Activated B cell treated with CpG ODN at 0.5 μM for 24 hours (primary cell): ENCODE measurements at regions not wholly inside any gene's neighbourhood (a gene's known extent, or its start where the extent isn't known, plus 50 kb on each side); places are given as distances from the start of the nearest gene placed in this dataset.

Experiments used
- ATAC-seq: fragments of 200-7000 bp; cut with Tn5 transposase; one replicate; pipeline ENCODE4 v1.10.0; 2021; ENCODE audit warnings: low read depth, mild to moderate bottlenecking, moderate library complexity
- CTCF ChIA-PET: fragments of 350-600 bp; sonication (Branson Sonifier 250); formaldehyde crosslinking; loops from one replicate; lab custom pipeline; 2021; ENCODE audit warnings: antibody characterized with exemption; lab: Charles Lee
- POLR2A ChIA-PET: fragments of 350-600 bp; sonication (Branson Sonifier 250); formaldehyde crosslinking; loops from one replicate; lab custom pipeline; 2021; ENCODE audit warnings: antibody characterized with exemption; lab: Charles Lee
- DNase-seq: peaks from one replicate; pipeline ENCODE4 v3.0.0; 2022
- H3K27ac Mint-ChIP-seq: one replicate; pipeline ENCODE4 v1.8.0; 2020; ENCODE audit warnings: mixed read lengths
- H3K27me3 Mint-ChIP-seq: one replicate; pipeline ENCODE4 v1.8.0; 2021; ENCODE audit warnings: mixed read lengths
- H3K36me3 Mint-ChIP-seq: one replicate; pipeline ENCODE4 v1.8.0; 2021; ENCODE audit warnings: low read depth, mixed read lengths
- H3K4me1 Mint-ChIP-seq: one replicate; pipeline ENCODE4 v1.8.0; 2021; ENCODE audit warnings: mixed read lengths
- H3K4me3 Mint-ChIP-seq: one replicate; pipeline ENCODE4 v1.8.0; 2020; ENCODE audit warnings: mild to moderate bottlenecking, mixed read lengths
- H3K9me3 Mint-ChIP-seq: one replicate; pipeline ENCODE4 v1.8.0; 2020; ENCODE audit warnings: mixed read lengths
- intact Hi-C: fragments of 100-400 bp; cut with micrococcal nuclease; formaldehyde crosslinking; loops from one replicate; pipeline ENCODE4 v1.15.1; 2024
- TF ChIP-seq, protein P1 (sequence below): fragments of 200-600 bp; IDR thresholded peaks from one replicate; pipeline ENCODE4 v1.8.0; 2022; ENCODE audit warnings: antibody characterized with exemption, mild to moderate bottlenecking

DNA sequence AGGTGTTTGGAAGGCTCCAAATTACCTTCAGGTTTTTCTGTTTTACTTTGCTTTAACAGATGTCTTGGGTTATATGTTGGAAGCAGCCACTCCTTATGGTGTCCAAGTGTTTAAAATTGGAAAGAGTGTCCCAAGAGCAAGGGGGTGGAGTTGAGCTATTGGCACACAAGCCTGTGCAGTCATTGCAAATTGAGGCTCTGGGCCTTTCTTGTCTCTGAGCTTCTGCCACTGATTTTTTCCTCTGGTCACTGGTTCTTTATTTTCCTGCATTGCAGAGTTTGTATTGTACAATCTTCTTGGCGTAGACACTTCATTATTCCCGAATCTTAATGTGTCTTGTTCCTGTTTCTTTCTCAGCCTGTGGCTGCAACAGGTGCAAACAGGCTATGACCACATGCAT is 598.8 kb downstream of the RNF144B start:
- intact Hi-C loops, result no loop called here
- TF ChIP-seq, protein P1, sequence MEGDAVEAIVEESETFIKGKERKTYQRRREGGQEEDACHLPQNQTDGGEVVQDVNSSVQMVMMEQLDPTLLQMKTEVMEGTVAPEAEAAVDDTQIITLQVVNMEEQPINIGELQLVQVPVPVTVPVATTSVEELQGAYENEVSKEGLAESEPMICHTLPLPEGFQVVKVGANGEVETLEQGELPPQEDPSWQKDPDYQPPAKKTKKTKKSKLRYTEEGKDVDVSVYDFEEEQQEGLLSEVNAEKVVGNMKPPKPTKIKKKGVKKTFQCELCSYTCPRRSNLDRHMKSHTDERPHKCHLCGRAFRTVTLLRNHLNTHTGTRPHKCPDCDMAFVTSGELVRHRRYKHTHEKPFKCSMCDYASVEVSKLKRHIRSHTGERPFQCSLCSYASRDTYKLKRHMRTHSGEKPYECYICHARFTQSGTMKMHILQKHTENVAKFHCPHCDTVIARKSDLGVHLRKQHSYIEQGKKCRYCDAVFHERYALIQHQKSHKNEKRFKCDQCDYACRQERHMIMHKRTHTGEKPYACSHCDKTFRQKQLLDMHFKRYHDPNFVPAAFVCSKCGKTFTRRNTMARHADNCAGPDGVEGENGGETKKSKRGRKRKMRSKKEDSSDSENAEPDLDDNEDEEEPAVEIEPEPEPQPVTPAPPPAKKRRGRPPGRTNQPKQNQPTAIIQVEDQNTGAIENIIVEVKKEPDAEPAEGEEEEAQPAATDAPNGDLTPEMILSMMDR, result no peak
- H3K27ac Mint-ChIP-seq, result no peak overlapping the region
- ATAC-seq (no peak), DNase-seq (no peak)
- ChIA-PET POLR2A (no interaction called here), CTCF (no interaction called here)
- no peaks in the 10 kb centered on the region for H3K9me3 Mint-ChIP-seq
- H3K4me1 Mint-ChIP-seq, result no peaks in the 10 kb centered on the region
- H3K4me3 Mint-ChIP-seq, result no peak overlapping the region
- H3K27me3 Mint-ChIP-seq, result no peaks in the 10 kb centered on the region
- H3K36me3 Mint-ChIP-seq, result no peaks in the 10 kb centered on the region

DNA sequence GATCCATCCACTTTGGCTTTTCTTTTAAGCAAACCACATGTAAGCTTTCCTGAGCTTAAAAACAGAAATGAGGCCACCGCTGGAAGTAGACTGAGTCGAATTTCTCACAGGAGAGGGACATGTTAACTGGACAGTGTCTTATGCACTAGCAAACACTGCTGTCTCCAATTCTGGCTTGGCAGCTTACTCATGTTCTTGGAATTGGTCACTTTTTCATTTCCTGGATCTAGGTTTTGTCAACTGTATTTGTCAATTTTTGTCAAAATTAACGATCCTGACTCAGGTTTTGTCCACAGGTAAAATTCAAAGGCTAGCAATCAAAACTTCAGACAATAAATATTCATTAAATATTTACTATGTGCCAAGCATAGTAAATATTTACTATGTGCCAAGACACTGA is 601.5 kb downstream of the RNF144B start:
- no peaks in the 10 kb centered on the region for H3K4me1 Mint-ChIP-seq

DNA sequence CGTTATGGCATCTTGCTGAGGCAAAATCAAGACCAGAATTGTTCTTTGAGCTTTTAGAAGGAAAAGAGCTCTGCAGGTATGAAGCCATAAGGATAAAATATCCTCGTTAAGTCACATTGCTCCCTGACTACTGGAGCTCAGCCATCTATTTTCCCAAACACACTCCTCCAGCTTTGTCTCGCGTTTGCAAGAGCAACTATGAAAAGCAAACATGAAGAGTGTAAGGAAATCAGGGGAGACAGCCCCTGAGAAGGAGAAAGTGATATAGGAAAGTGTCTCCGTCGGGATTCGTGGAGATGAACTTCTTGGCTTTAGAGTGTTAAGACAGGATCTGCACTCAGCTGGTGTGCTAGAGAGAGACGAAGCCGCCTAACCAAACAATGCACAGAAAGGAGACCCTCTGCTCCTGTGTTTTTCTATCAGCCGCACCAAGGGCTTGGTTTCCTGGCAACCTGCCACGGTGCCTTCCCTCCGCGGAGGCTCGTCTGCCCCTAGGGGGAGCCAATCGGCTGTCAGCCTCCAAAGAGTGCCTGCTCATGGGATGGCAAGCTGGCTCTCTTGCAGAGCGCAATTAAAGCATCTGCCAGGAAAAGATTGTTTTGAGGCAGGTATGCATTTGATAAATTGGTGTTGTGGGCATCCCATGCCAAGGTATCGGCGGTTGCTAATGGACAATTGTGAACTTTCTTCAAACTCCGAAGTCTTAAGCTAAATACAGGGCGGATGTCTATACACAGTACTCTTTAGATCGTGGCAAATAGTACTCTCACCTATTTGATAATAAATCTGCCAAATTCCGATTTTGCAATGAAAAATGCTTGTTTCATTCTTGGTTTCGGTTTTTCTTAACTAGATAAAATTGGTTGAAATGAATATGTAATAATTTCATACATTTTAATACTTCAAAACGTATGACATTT is 603.2 kb downstream of the RNF144B start:
- POLR2A ChIA-PET, result no interaction called here
- no peak for DNase-seq
- intact Hi-C loops, result no loop called here
- no peak overlapping the region for H3K27ac Mint-ChIP-seq
- H3K4me1 Mint-ChIP-seq, result no peaks in the 10 kb centered on the region
- no peaks in the 10 kb centered on the region for H3K36me3 Mint-ChIP-seq
- ATAC-seq, result no peak
- TF ChIP-seq, protein P1, result no peak
- H3K4me3 Mint-ChIP-seq, result no peak overlapping the region
- no peaks in the 10 kb centered on the region for H3K27me3 Mint-ChIP-seq
- peaks cover 7% of the 10 kb centered on the region for H3K9me3 Mint-ChIP-seq
- CTCF ChIA-PET, result no interaction called here

More for the DNA sequence above, 601.5 kb downstream of the RNF144B start:
- CTCF ChIA-PET, result no interaction called here
- POLR2A ChIA-PET, result no interaction called here
- no peak overlapping the region for H3K27ac Mint-ChIP-seq
- DNase-seq (no peak), ATAC-seq (no peak)
- no peak overlapping the region for H3K4me3 Mint-ChIP-seq
- TF ChIP-seq, protein P1, result no peak
- peaks cover 2% of the 10 kb centered on the region for H3K9me3 Mint-ChIP-seq
- intact Hi-C loops, result no loop called here
- H3K36me3 Mint-ChIP-seq, result no peaks in the 10 kb centered on the region
- H3K27me3 Mint-ChIP-seq, result no peaks in the 10 kb centered on the region

DNA sequence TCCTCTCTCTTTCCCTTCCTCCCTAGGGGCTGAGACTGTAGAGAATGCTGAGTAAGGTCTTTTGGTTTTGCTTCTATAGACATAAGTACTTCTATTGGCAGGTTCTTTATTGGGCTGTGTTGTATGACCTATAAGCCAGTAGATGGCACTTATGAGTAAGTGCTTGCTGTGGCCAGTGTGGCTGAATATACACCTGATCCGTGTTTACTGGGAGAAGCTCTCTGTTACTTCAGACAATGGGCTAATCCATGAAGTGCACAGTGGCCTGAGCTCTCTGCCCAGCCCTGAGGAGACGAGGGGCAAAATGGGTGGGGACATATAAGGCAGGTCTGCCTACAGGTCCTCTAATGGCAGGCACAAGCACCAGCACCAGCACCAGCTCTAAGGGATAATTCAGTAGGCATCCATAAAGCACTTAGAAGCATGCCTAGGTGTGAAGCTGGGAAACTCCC is 610.3 kb downstream of the RNF144B start:
- peaks cover 8% of the 10 kb centered on the region for H3K9me3 Mint-ChIP-seq
- TF ChIP-seq, protein P1, result no peak
- ChIA-PET CTCF (no interaction called here), POLR2A (no interaction called here)
- intact Hi-C loops, result no loop called here
- no peak overlapping the region for H3K4me3 Mint-ChIP-seq
- no peaks in the 10 kb centered on the region for H3K36me3 Mint-ChIP-seq
- DNase-seq (no peak), ATAC-seq (no peak)
- H3K27me3 Mint-ChIP-seq, result no peaks in the 10 kb centered on the region
- no peaks in the 10 kb centered on the region for H3K4me1 Mint-ChIP-seq
- no peak overlapping the region for H3K27ac Mint-ChIP-seq

DNA sequence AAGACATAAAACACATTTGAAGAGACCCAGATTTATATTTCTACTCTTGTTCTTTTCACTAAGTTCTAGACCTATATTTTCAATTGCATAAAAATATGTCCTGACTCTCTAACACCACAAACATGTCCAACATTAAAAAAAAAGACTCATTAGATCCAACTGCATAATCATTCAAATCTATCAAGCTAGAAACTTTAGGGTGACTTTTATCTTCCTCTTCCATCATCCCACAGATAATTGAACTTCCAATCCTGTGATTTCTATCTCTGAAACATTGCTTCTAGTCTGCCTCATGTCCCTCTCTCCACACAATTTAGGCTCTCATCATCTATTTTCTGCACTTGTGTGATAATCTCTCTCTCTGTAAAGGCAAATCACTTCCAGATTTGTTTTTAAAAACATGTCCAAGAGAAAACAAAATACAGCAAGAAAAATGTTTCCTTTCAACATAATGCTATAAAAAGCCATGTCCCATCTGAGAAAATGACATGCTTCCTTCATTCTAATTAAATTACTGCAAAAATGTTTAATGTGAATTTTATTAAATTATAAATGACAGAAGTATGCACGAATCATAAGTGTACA is 615.9 kb downstream of the RNF144B start:
- H3K4me3 Mint-ChIP-seq, result no peak overlapping the region
- CTCF ChIA-PET, result no interaction called here
- ATAC-seq (no peak), DNase-seq (no peak)
- H3K27ac Mint-ChIP-seq, result no peak overlapping the region
- H3K27me3 Mint-ChIP-seq, result no peaks in the 10 kb centered on the region
- no peaks in the 10 kb centered on the region for H3K9me3 Mint-ChIP-seq
- no peaks in the 10 kb centered on the region for H3K4me1 Mint-ChIP-seq
- intact Hi-C loops, result no loop called here
- H3K36me3 Mint-ChIP-seq, result no peaks in the 10 kb centered on the region
- POLR2A ChIA-PET, result no interaction called here
- TF ChIP-seq, protein P1, result no peak
